ENCODE measurements at regions not wholly inside any gene's neighbourhood (a gene's known extent, or its start where the extent isn't known, plus 50 kb on each side); places are given as distances from the start of the nearest gene placed in this dataset.

GRCh38 chr13:78487707-78488106 lies 115.6 kb downstream of the POU4F1 start (continued):
- TF ChIP-seq MLXIP (CRISPR knock-in tag; IDR thresholded peaks at IDR 0.05; ENCODE audit: borderline replicate concordance): no peak
- TF ChIP-seq ZNF737 (CRISPR knock-in tag; IDR thresholded peaks at IDR 0.05; ENCODE audit: borderline replicate concordance): no peak
- no peak for TF ChIP-seq PRMT3 (CRISPR knock-in tag; IDR thresholded peaks at IDR 0.05; ENCODE audit: borderline replicate concordance, low read depth)
- no peak for TF ChIP-seq ZNF776 (CRISPR knock-in tag; IDR thresholded peaks at IDR 0.05)
- no peak for TF ChIP-seq FOXK2 (IDR thresholded peaks at IDR 0.05)
- TF ChIP-seq HNF4G (IDR thresholded peaks at IDR 0.05; ENCODE audit: borderline replicate concordance, low read depth, low read length): no peak
- TF ChIP-seq HNF4G (CRISPR knock-in tag; IDR thresholded peaks at IDR 0.05; ENCODE audit: borderline replicate concordance, low read depth): no peak

- H3K4me3 ChIP-seq (replicated peaks in 1 of 3; ENCODE audit: insufficient read depth in 1 of 3, low read depth in 2 of 3, low read length in 3 of 3): no peak overlapping the region
- no peak overlapping the region for H2AFZ ChIP-seq (ENCODE audit: low read length)
- FAIRE-seq (no peak), ATAC-seq (no peak), DNase-seq (ENCODE audit: low spot score) (no peak)
- ChIA-PET CTCF (ENCODE audit: low intra/inter-chr PET ratio, low total read pairs) (no interaction called here), POLR2A (no interaction called here)
- H3K27me3 ChIP-seq (ENCODE audit: control insufficient read depth in 1 of 2, insufficient read depth in 2 of 2, low read length in 2 of 2): no peaks in the 10 kb centered on the region
- H4K20me1 ChIP-seq (ENCODE audit: insufficient read depth, low read length): no peaks in the 10 kb centered on the region
- no peak overlapping the region for H3K4me2 ChIP-seq (ENCODE audit: low read depth, low read length)
- WGBS (ENCODE audit: low lambda C conversion rate): under 1% methylated on average over 3 of the region's 3 CpGs
- in situ Hi-C loops (cut with HindIII; ENCODE audit: extremely low pct_ligation_motif_present, low pct_unique_long_range_greater_than_20kb) (no loop called here), intact Hi-C loops (cut with micrococcal nuclease; ENCODE audit: unreplicated experiment) (no loop called here)
- no peaks in the 10 kb centered on the region for H3K9me3 ChIP-seq (ENCODE audit: low read length)
- H3K27ac ChIP-seq (ENCODE audit: extremely low read length, insufficient read depth, low read length): no peak overlapping the region
- H3K79me2 ChIP-seq (ENCODE audit: insufficient read depth, low read length): no peaks in the 10 kb centered on the region
- H3K36me3 ChIP-seq (replicated peaks in 1 of 2; ENCODE audit: control insufficient read depth in 1 of 2, insufficient read depth in 2 of 2, low read length in 2 of 2): no peaks in the 10 kb centered on the region
- no peak overlapping the region for H3K9ac ChIP-seq (ENCODE audit: insufficient read depth, low read depth, low read length)
- H3K4me1 ChIP-seq (ENCODE audit: insufficient read depth, low read length): no peaks in the 10 kb centered on the region
- BruUV-seq (replicated peaks): no TSS peak
- TF ChIP-seq BRCA1 (CRISPR knock-in tag; IDR thresholded peaks at IDR 0.05) (no peak), REST (IDR thresholded peaks at IDR 0.05; ENCODE audit: borderline replicate concordance in 1 of 2, low read depth in 1 of 2, low read length in 2 of 2) (no peak)
Observed at GRCh38 chr13:78485803-78486202, 117.5 kb downstream of the POU4F1 start.

Data from HepG2 (cell line).